Kasumi-1 (cell line): ENCODE measurements at regions not wholly inside any gene's neighbourhood (a gene's known extent, or its start where the extent isn't known, plus 50 kb on each side); places are given as distances from the start of the nearest gene placed in this dataset.

Experiments used
- DNase-seq, 2 experiments: peaks; one replicate each; lab custom pipeline; 2025; lab: John Stamatoyannopoulos, UW

DNA sequence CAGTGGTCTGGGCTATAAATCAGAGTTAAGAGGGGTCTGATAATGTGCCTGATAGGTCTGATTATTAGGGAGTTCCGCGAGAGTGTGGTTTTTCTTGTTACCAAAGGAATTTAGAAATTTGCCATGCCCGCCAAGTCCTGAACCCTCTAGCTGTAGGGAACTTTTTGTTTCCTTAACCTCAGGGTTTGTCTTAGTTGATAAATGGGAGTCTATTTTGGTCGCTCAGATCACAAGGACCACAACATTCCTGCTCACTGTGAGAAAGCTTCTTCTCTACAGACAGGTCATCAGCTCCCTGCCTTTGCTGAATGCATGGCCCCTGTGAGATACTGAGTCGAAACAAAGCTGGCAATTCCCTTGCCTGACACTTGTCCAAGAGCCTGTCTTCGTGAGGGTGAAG, 497.8 kb downstream of the HS3ST4 start:
- DNase-seq = no peak

DNA sequence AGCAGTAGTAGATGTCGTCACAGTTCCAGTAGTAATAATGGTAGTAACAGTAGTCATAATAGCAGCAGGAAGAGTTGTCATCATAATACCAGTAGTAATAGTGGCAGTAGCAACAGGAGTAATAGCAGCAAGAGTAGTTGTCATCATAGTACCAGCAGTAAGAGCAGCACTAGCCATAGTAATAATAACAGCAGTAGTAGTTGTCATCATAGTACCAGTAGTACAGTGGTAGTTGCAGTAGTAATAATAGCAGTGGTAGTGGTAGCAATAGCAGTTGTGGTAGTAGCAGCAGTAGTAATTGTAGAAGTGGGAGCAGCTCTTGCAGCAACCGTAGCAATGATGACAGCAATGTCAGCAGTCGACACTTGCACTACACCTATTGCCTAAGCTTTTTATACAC, 502.8 kb downstream of the HS3ST4 start:
- no peak for DNase-seq

DNA sequence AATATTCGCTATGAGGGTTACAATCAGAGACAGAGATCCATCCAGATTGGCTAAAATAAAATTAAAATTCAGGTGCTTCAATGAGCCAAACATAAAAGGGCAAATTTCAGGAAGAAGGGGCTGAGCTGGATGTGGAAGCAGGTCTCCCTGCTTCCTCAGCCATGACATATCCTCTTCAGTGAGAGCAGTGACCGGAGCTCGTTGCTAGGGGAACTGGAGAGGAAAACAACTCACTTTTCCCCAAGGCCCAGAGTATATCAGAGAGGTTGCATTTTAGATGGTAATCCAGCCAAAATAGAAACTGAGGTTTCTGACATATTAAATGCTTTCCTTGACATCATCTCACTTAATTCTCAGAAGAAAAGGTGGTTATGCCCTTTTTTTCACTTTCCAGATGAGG, 503.5 kb downstream of the HS3ST4 start:
- DNase-seq = no peak

DNA sequence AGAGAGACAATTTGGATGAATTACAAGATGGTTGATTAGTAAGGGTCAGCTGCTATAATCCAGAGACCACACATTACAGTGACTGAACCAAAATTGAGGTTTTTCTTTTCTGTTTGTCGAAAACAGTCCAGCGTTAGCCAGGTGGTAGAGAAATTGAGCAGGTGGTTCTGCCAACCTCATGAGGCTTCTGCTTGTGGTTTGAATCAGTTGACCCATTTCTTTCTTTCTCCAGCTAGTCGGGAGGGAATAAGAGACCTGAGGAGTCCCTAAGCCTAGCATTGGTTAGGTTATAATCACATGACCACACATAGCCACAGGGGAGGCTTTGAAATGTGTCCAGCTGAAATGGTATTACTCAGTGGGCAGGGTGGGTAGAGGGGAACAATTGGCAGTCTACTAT, 504.6 kb downstream of the HS3ST4 start:
- DNase-seq = no peak

DNA sequence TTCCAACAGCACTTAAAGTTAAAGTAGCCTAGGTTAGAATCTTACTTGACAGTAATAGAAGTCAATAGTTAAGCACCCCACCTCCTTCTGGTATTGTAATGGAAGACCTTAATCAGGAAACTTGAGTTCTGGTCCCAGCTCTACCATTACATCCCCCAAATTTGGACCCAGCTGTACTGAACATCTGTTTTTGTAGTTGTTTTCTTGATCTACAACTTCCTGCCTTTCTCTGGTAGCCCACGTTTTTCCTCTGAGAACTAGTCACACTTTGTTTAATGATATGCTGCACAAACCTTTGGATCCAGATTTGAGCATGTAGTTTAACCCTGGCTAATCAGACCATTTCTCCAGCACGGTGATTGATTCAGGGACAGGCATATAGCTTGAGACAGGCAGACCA, 505.0 kb downstream of the HS3ST4 start:
- no peak for DNase-seq

DNA sequence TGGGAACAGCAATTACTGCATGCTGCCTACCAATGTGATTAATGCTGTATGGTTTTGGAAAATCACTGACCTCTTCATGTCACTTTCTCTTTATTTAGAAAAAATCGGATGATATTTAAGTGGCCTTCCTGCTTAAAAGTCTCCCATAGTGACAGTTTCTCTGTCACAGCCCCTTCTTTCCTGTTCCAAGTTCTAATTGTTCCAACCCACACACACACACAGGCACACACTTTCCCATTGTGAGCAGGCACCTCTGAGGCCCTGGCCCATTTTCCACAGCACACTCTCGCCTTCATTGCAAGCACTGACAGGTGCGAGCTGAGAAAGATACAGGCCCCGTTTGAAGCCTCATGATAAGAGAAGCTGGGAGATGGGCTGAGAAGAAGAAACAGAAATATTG, 505.9 kb downstream of the HS3ST4 start:
- no peak for DNase-seq

DNA sequence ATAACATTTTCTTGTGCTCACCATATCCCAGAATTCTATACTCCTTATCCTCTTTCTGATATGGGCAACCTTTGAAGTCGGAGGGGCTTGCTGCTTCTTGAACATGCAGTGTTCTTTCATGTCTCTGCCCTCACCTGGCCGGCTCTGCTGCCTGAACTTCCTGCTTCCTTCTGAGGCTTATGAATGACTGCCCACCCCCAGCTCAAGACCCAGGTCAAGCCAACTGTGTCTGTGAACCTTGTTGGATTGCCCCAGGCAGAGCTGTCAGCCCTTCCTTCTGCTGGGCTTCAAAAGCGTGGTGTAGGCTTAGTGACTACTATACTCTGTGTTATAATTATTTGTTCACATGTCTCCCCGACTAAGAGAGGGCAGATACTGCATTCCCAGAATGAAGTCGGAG, 506.5 kb downstream of the HS3ST4 start:
- no peak for DNase-seq

DNA sequence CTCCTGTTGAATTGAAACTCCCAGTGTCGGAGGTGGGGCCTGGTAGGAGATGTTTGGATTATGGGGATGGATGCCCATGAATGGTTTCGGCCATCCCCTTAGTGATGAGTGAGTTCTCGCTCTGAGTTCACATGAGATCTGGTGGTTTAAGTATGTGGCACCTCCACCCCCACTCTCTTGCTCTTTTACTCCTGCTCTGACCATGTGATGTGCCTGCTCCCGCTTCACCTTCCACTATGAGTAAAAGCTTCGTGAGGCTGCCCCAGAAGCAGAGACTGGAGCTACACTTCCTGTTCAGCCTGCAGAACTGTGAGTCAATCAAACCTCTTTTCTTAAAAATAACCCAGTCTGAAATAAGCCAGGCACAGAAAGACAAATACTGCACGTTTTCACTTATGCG, 512.4 kb downstream of the HS3ST4 start:
- DNase-seq = no peak

DNA sequence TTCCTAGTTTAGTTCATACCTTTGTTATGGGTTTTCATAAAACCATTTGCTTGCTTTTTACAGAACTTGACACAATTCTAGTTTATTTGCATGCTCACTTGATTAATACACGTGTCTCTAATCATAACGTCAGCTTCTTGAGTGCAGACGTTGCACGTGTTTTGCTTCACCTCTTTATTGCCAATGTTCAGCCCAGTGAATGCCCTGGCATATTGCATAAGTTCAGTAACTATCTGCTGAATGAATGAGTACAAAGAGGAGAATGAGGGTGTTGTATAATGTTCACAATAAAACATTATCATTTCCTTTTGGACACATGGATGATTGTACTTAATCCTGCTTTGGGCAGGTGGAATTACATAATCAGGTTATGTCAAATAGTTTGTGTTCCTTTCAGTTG, 519.8 kb downstream of the HS3ST4 start:
- DNase-seq = no peak

DNA sequence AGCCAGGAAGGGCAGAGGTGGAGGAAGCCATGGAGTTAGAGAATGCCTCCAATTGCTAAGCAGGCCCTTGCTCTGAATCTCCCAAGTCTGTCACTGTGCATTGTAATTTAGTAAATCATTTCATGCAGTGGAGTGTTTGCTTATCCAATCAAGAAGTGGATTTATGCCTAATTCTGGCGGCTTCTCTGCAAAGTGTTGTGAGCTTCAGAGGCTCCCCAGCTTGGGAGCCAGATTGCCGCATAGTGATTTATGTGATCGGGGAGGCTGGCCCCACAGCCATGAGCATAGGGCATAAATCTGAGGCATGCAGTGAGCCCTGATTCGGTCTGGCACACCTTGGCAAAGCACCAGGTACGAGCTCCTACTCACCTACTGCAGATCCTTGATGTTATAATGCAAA, 520.8 kb downstream of the HS3ST4 start:
- DNase-seq = no peak

DNA sequence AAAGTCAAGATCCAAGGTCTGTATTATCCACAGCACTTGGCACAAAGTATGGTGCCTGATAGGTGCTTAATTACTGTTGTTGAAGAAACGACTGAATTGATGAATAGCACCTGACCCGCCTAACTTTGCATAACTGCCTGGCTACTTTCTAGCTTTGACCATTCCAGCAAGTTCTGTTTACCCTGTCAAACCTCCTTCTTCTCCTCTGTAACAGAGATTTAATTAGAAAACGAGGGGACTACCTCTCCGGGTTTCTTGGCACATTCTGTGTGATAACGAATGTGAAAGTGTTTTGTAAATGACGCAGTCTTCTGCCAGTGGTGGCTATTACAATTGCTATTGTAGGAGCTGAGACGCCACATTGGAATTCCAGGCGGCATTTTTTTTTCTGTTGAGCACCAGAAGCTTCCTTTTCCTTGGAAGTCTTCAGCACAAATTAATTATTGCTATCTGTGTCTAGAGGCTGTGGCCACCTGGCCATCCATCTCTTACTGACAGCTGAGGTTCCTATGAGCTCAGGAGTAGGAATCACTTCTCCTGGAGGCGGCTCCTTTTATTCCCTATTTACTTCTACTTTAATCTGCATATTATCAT, 522.9 kb downstream of the HS3ST4 start:
- DNase-seq = no peak

DNA sequence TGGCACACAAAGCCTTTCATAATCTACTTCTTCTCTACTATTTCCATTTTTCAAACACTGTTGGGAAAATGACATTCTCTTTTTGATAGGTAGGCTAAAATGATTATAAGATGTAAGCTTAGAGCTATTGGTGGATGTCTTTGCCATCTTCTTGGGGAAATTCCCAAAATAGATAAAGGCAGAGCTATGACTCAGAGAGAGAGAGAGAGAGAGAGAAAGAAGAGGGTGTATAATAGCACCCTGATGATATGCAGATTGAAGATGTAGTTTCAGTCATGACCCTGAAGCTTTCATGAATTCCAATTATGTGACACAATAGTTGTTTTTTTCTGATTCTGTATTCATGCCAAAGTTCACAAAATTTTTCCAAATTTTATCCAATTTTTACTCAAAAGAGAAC, 529.1 kb downstream of the HS3ST4 start:
- no peak for DNase-seq

DNA sequence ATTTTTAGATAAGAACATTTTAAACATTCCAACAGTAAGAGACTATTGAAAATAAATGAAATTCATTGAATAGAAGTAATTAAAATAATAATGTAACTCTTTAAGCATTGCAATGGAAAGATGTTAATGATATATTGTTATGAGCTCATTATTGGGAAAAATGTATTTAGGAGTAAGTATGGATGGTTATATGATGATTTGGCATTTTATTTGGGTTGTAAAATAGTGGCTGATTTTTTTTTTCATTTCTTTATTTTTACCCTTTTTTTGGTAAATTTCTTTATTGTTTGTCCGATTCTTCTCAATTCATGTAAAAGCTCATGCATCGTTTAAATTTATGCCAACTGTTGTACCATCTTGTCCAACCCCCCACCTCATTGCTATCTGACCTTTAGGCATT, 539.9 kb downstream of the HS3ST4 start:
- DNase-seq = no peak

DNA sequence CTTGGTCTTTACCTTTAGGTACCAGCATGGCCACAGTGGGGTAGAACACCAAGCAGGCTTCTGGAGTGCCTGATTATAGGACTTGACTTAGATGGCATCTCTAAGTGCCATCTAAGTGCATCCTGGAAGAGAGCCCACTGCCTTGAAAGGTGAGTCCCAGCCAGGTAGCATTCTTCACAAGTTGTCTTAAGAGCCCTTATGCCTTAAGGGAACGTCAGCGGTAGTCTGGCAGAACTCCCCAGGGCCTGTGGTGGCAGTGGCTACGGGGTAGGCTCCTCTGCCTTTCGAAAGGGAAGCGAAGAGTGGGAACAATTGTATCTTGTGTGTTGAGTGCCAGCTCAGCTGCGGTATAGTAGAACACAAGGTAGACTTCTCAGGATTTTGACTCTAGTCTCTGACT, 549.0 kb downstream of the HS3ST4 start:
- DNase-seq = no peak

DNA sequence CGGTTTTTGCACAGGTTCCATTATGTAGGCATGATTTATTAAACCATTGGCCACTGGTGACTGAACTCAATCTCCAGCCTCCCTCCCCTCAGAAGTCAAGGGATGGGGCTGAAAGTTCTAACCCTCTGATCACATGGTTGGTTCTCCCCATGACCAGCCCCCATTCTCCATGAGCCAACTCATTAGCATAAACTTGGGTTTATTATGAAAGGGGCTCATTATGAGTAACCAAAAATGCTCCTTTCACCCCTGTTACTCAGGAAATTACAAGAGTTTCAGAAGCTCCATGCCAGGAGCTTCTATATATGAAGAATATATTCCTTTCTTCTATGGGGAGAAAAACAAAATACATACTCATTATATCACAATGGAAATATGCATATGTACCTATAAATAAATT, 555.3 kb downstream of the HS3ST4 start:
- DNase-seq = no peak

DNA sequence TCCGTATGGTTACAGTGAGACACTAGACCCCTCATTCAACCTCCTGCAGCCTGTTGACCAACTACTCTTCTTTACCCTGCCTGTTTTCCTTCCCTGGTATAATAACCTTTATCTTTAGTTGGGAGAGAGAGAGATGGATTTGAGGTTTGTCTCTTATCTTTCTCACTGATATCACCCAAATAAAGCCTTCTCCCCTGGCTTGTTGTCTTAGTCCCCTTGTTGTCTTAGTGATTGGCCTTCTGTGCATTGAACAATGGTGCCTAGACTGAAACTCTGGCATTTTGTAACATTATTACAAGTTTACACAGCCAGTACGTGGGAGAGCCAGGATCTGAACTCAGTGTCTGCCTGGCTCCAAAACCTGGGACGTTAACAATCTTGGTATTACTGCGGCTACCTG, 560.8 kb downstream of the HS3ST4 start:
- DNase-seq = no peak

DNA sequence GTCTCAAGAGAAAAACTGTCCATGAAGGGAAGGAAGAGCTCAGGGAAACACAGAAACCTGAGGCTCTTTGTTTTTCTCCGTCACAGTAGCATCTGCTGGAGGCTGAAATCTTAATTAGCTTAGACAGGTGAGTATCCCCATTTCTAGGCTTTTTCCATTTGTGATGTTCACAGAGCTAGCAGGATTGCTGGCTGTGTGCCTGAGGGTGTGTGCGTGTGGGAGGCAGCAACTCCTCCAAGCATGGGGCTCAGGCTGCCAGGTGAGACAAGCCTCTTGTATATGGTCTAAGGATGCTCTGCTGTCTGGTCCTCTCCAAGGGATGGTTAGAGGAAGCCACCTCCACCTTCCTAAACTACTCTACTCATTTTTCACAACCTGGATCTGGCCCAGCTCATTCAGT, 569.9 kb downstream of the HS3ST4 start:
- no peak for DNase-seq

DNA sequence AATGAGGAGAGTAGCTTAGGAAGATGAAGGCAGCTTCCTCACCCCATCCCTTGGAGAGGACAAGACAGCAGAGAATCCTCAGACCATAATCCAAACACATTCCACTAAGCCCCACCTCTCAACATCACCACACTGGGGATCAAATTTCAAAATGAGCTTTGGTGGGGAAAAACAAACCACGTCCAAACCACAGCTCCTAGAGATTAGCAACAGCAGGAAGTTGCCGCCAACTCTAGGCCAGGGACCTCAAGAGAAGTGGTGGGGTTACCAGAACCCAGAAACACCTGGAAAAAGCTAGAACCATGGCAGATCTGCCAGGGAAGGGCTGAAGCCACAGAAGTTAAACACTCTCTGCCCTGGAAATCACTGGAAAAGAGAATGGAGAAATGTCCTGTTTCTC, 571.6 kb downstream of the HS3ST4 start:
- DNase-seq = no peak

DNA sequence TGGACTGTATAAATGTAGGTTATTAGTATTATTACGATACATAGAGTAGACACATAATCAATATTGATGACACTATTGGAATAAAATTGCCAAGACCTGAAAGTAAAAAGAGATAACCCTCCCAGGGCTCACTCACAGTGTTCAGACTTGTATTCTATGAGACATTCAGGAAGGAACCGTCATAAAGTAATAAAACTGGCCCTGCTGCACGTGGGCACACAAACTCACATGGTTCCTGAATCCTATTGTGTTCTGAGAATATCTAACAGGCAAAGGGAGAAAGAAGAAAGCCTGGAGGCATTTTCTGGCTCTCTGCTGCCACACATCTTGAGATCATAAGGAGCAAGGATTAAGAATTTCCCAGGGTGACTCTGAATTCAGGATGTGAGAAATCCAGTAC, 575.9 kb downstream of the HS3ST4 start:
- no peak for DNase-seq

DNA sequence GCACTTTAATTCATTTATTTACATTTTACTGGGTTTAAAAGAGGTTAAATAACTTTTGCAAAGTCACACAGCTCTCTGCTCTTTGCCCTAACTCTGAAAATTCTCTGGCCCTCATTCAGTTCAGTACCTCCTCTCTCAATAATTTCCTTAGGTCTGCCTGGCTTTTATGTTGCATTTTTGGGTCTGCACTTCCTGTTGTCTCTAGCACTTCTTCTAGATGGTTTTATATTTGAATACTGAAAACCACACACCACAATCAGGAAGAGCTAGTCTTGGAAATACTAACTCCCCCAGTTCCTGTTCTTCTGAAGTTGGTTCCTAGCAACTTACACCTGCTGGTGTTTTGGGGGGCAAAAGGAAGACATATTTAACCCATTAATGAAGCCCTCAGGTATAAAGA, 577.9 kb downstream of the HS3ST4 start:
- no peak for DNase-seq

DNA sequence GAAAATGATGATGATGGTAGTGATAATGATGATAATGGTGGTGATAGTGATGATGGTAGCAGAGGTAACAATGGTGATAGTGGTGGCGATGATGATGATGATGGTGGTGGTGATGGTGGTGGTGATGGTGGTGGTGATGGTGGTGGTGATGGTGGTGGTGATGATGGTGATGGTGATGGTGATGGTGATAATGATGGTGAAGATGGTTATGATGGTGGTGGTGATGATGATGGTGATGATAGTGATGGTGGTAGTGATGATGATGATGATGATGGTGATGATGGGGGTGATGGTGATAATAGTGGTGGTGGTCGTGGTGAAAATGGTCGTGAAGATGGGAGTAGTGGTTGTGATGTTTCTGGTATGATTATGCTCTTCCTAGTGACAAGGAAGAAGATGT, 581.8 kb downstream of the HS3ST4 start:
- no peak for DNase-seq

DNA sequence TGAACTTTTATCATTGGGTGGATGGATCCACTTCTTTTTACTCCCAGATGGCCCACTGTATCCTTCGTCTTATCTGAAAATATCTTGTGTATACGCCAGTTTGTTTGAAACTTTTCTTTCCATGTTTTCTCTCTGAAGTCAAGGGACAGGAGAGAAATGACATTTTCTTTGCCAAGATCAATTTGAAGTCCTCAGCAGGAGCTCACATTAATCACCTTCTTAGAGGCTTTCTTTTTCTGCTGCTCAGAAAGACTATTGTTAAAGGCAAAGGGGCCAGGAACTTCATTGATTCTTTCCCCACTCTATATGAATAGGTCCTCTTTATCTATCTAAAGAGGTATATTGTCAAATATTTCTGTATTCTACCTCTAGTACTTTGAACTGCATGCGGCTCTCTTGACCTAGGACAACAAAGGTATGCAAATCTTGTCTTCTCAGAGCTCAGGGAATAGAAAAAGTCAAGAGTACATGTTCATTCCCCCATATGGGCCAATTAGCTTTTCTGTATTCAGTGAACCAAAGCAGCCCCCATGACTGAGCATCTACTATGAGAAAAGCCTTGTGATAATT, 583.3 kb downstream of the HS3ST4 start:
- DNase-seq = no peak

DNA sequence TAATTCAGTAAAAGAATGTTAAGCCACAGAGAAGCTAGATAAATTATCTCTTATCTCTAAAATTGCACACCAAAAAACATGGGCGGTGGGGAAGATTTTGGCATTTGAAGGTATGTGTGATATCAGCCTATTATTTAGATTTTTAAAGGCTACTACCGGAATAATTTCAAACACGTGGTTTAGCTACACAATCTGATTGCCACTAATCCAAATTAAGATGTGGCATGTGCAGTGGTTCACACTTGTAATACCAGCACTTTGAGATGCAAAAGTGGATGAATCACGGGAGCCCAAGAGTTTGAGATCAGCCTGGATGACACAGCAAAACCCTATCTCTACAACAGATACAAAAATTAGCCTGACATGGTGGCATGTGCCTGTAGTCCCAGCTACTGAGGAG, 584.5 kb downstream of the HS3ST4 start:
- no peak for DNase-seq

DNA sequence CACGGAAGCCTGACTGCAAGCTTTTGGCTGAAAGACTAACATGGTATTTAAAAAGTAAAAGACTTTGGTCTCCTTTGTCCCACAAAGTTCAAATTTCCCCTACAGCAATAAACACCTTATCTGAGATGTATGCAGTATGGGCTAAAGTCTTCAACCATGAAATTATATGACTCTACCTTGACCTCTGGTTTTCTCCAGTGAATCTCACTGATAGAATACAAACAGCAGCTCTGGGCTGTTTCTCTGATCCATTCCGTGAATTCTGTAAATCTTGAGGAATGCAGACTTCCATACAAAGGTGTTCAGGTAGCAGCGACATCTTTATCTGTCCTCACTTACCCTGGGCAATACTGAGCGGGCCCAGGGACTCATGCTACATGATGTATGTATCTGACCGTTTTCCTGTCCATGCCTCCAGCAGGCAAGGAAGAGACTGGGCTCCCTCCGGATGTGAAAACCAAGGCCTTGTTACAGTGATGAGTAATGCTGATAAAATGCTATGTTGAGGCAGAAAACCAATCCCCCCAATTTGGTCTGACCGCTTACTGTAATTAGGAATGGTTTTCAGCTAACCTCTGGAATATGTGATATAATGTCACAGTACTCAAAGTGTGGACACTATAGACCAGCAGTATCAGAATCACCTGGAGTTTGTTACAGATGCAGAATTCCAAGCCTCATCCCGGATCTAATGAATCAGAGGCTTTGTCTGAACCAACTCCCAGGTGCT, 589.8 kb downstream of the HS3ST4 start:
- DNase-seq = no peak
